OCI-LY7 (cell line): ENCODE measurements at regions not wholly inside any gene's neighbourhood (a gene's known extent, or its start where the extent isn't known, plus 50 kb on each side); places are given as distances from the start of the nearest gene placed in this dataset.

Experiments
- BruUV-seq: library from RNA; stranded (reverse); fragments of 400-500 nt; replicated peaks from 2 replicates; lab custom pipeline; 2021; lab: Mats Ljungman, UMichigan
- CTCF ChIA-PET: fragments of 300-600 bp; sonication (Branson Sonifier 250); formaldehyde crosslinking; loops from one replicate; lab custom pipeline; 2022; ENCODE audit warnings: antibody characterized with exemption; ENCODE audit not compliant: unreplicated experiment; lab: Charles Lee
- POLR2A ChIA-PET: fragments of 300-600 bp; sonication (Branson Sonifier 250); formaldehyde crosslinking; loops from one replicate; lab custom pipeline; 2022; ENCODE audit warnings: antibody characterized with exemption; lab: Charles Lee
- DNase-seq: peaks from one replicate; pipeline ENCODE4 v3.0.0-alpha.2; 2015; ENCODE audit warnings: low spot score
- H2AFZ ChIP-seq: fragments of 200-600 bp; sonication (generic), shearing (Covaris generic); 2 replicates; pipeline ENCODE4 v1.6.1; 2014; ENCODE audit warnings: mild to moderate bottlenecking, antibody characterized with exemption, low read length, moderate library complexity
- H3K27ac ChIP-seq: fragments of 200-600 bp; sonication (generic); 2 replicates; pipeline ENCODE4 v1.5.1; 2014; ENCODE audit warnings: mixed run types, low read depth, mild to moderate bottlenecking, moderate library complexity, low read length, inconsistent platforms; ENCODE audit not compliant: poor library complexity, severe bottlenecking
- H3K36me3 ChIP-seq: fragments of 200-600 bp; sonication (generic); 2 replicates; pipeline ENCODE4 v1.6.1; 2014; ENCODE audit warnings: mild to moderate bottlenecking, antibody characterized with exemption, low read length, moderate library complexity, mixed read lengths; ENCODE audit not compliant: insufficient read depth
- H3K4me1 ChIP-seq: fragments of 200-600 bp; sonication (generic); 2 replicates; pipeline ENCODE4 v1.5.1; 2014; ENCODE audit warnings: mild to moderate bottlenecking, low read length; ENCODE audit not compliant: insufficient read depth, poor library complexity, severe bottlenecking
- H3K4me2 ChIP-seq: fragments of 200-600 bp; sonication (generic); 2 replicates; pipeline ENCODE4 v1.6.1; 2014; ENCODE audit warnings: mild to moderate bottlenecking, low read length
- H3K4me3 ChIP-seq: fragments of 200-600 bp; sonication (generic); 2 replicates; pipeline ENCODE4 v1.5.1; 2014; ENCODE audit warnings: mild to moderate bottlenecking, low read depth, low read length; ENCODE audit not compliant: poor library complexity, severe bottlenecking
- H3K79me2 ChIP-seq: fragments of 200-600 bp; sonication (generic); 2 replicates; pipeline ENCODE4 v1.6.1; 2016; ENCODE audit warnings: low read depth, mild to moderate bottlenecking, low read length, moderate library complexity, mixed read lengths; ENCODE audit not compliant: insufficient read depth
- H3K9me2 ChIP-seq: fragments of 200-600 bp; sonication (generic); 2 replicates; pipeline ENCODE4 v1.6.1; 2016; ENCODE audit warnings: mild to moderate bottlenecking, low read length, mixed read lengths; ENCODE audit not compliant: insufficient read depth
- H3K9me3 ChIP-seq: fragments of 200-600 bp; sonication (generic); 2 replicates; pipeline ENCODE4 v1.6.1; 2014; ENCODE audit warnings: mild to moderate bottlenecking, mixed run types, low read length, mixed read lengths
- H4K20me1 ChIP-seq: fragments of 200-600 bp; sonication (generic); 2 replicates; pipeline ENCODE4 v1.6.1; 2014; ENCODE audit warnings: mild to moderate bottlenecking, antibody characterized with exemption, low read length, moderate library complexity, mixed read lengths; ENCODE audit not compliant: insufficient read depth
- CTCF ChIP-seq: fragments of 200-600 bp; sonication (generic); conservative IDR thresholded peaks from 2 replicates; pipeline ENCODE4 v1.5.1; 2014; ENCODE audit warnings: mild to moderate bottlenecking, antibody characterized with exemption, low read length, moderate library complexity, mixed read lengths
- EZH2phosphoT487 ChIP-seq: fragments of 200-600 bp; sonication (generic); IDR thresholded peaks from 2 replicates; pipeline ENCODE4 v1.6.1; 2018; ENCODE audit warnings: low read depth, borderline replicate concordance, mild to moderate bottlenecking, mixed run types, antibody characterized with exemption, low read length, moderate library complexity, mixed read lengths
- intact Hi-C: fragments of 100-400 bp; cut with micrococcal nuclease; formaldehyde crosslinking; loops from one replicate; pipeline ENCODE4 v1.10.0; 2022; ENCODE audit not compliant: unreplicated experiment

- TF ChIP-seq EZH2phosphoT487 = no peak
- no peak for TF ChIP-seq CTCF
- Histone ChIP-seq H3K79me2 (no peaks in the 10 kb centered on the region), H3K27ac (no peak overlapping the region), H3K4me2 (no peak overlapping the region), H2AFZ (no peak overlapping the region), H4K20me1 (no peaks in the 10 kb centered on the region), H3K9me2 (no peaks in the 10 kb centered on the region), H3K4me1 (no peaks in the 10 kb centered on the region), H3K36me3 (no peaks in the 10 kb centered on the region), H3K9me3 (no peaks in the 10 kb centered on the region), H3K4me3 (no peak overlapping the region)
- intact Hi-C loops = no loop called here
- BruUV-seq = no TSS peak
- POLR2A ChIA-PET = no interaction called here
- no peak for DNase-seq
- CTCF ChIA-PET = no interaction called here
Measured at GRCh38 chr17:33352526-33352925, 59.4 kb upstream of the ASIC2 start.

GRCh38 chr17:33356266-33356665 is 63.2 kb upstream of the ASIC2 start:
- POLR2A ChIA-PET = interaction anchor here (0.6 kb wide), 1 partner anchor 366 kb away, joined by 3 read pairs; no protein-coding TSS in a partner anchor
- BruUV-seq = no TSS peak

GRCh38 chr17:33363475-33363874 is 70.4 kb upstream of the ASIC2 start:
- Histone ChIP-seq H4K20me1 (no peaks in the 10 kb centered on the region), H3K36me3 (no peaks in the 10 kb centered on the region), H3K9me3 (no peaks in the 10 kb centered on the region), H3K4me2 (no peak overlapping the region), H3K9me2 (no peaks in the 10 kb centered on the region), H2AFZ (no peak overlapping the region), H3K4me3 (no peak overlapping the region), H3K27ac (no peak overlapping the region), H3K4me1 (no peaks in the 10 kb centered on the region), H3K79me2 (no peaks in the 10 kb centered on the region)
- no TSS peak for BruUV-seq
- TF ChIP-seq CTCF = no peak
- no peak for TF ChIP-seq EZH2phosphoT487
- POLR2A ChIA-PET = no interaction called here
- no peak for DNase-seq
- intact Hi-C loops = no loop called here
- CTCF ChIA-PET = no interaction called here

More at GRCh38 chr17:33356266-33356665, 63.2 kb upstream of the ASIC2 start:
- intact Hi-C loops = no loop called here
- no peak for DNase-seq
- H3K9me2 ChIP-seq = no peaks in the 10 kb centered on the region
- CTCF ChIA-PET = no interaction called here
- no peak overlapping the region for H2AFZ ChIP-seq
- TF ChIP-seq EZH2phosphoT487 = no peak
- TF ChIP-seq CTCF = no peak
- no peak overlapping the region for H3K4me3 ChIP-seq
- no peaks in the 10 kb centered on the region for H3K36me3 ChIP-seq
- H3K27ac ChIP-seq = no peak overlapping the region
- H3K9me3 ChIP-seq = no peaks in the 10 kb centered on the region
- no peaks in the 10 kb centered on the region for H4K20me1 ChIP-seq
- no peak overlapping the region for H3K4me2 ChIP-seq
- no peaks in the 10 kb centered on the region for H3K79me2 ChIP-seq
- H3K4me1 ChIP-seq = no peaks in the 10 kb centered on the region
